ENCODE measurements at regions not wholly inside any gene's neighbourhood (a gene's known extent, or its start where the extent isn't known, plus 50 kb on each side); places are given as distances from the start of the nearest gene placed in this dataset.

- no peaks in the 10 kb centered on the region for H3K4me1 ChIP-seq (ENCODE audit: insufficient read depth, low read length)
- no CpG with 5 or more reads among the region's 5 CpGs for WGBS (ENCODE audit: extremely low coverage, insufficient read length, low lambda C conversion rate)
- no peaks in the 10 kb centered on the region for H3K79me1 ChIP-seq (ENCODE audit: insufficient read depth, low read depth, low read length, poor library complexity, severe bottlenecking)
- no peaks in the 10 kb centered on the region for H3K23me2 ChIP-seq (ENCODE audit: insufficient read length, low read depth, low read length, poor library complexity, severe bottlenecking)
- peaks cover 5 to 64% (median 21%) of the 10 kb centered on the region in 3 experiments; a peak in 5 of 7 replicates for H3K36me3 Mint-ChIP-seq (ENCODE audit: insufficient read depth in 1 of 3, low read depth in 3 of 3)
- no peak overlapping the region for H3K4me2 ChIP-seq (ENCODE audit: insufficient read depth, insufficient read length, low read length)
- no peak overlapping the region for H3K4me3 Mint-ChIP-seq
- no peak overlapping the region for H2AK5ac ChIP-seq (ENCODE audit: insufficient read length, low read length)
- no peak overlapping the region for H2BK120ac ChIP-seq (ENCODE audit: low read depth, low read length, poor library complexity, severe bottlenecking)
- H3K9ac ChIP-seq (ENCODE audit: extremely low read depth, insufficient read length, low read length): no peak overlapping the region
- no peak overlapping the region for H2BK5ac ChIP-seq (ENCODE audit: insufficient read length, low read length)
- peaks cover 22% of the 10 kb centered on the region; the same call in 1 of the 2 replicates for H3K27me3 ChIP-seq (ENCODE audit: insufficient read depth, low read length)
- no peak overlapping the region for H3K27ac ChIP-seq (ENCODE audit: insufficient read length, low read depth, low read length)
- peaks cover 100% of the 10 kb centered on the region for H3K27me3 Mint-ChIP-seq (ENCODE audit: low read depth)
- no peak overlapping the region for H2BK20ac ChIP-seq (ENCODE audit: low read depth, low read length, poor library complexity, severe bottlenecking)
- H2BK15ac ChIP-seq (ENCODE audit: low read depth, low read length): no peak overlapping the region
- no peak overlapping the region for H3K27ac Mint-ChIP-seq
- DNase-seq: no peak
- H3K14ac ChIP-seq (ENCODE audit: insufficient read depth, low read length): no peak overlapping the region
- H4K91ac ChIP-seq (ENCODE audit: insufficient read length, low read depth, low read length): no peak overlapping the region
- no peaks in the 10 kb centered on the region for H3K79me2 ChIP-seq (ENCODE audit: insufficient read depth, low read length)
- no peak for TF ChIP-seq CTCF (conservative IDR thresholded peaks at IDR 0.05)
- H3K18ac ChIP-seq (ENCODE audit: insufficient read length, low read depth, low read length): no peak overlapping the region
- H3K9me3 ChIP-seq (ENCODE audit: control insufficient read depth, low read depth, low read length): no peaks in the 10 kb centered on the region
- H3K23ac ChIP-seq (ENCODE audit: insufficient read length, low read depth, low read length): no peak overlapping the region
- no peak overlapping the region for H4K5ac ChIP-seq (ENCODE audit: insufficient read length, low read depth, low read length)
- H3K4me1 Mint-ChIP-seq: no peaks in the 10 kb centered on the region
- H3K4ac ChIP-seq (ENCODE audit: low read depth, low read length): no peak overlapping the region
- H4K8ac ChIP-seq (replicated peaks; ENCODE audit: insufficient read length, low read depth, low read length): no peak overlapping the region
- H2BK12ac ChIP-seq (ENCODE audit: insufficient read length, low read depth, low read length): no peak overlapping the region
- no peak overlapping the region for H3T11ph ChIP-seq (ENCODE audit: low read length)
- no peak overlapping the region for H3K56ac ChIP-seq (ENCODE audit: insufficient read length, low read depth, low read length)
- peaks cover 89 to 94% of the 10 kb centered on the region in 2 experiments for H3K9me3 Mint-ChIP-seq
- H4K20me1 ChIP-seq (ENCODE audit: control insufficient read depth, insufficient read depth, insufficient read length): no peaks in the 10 kb centered on the region
- H2AFZ ChIP-seq (ENCODE audit: low read length): no peak overlapping the region
Measured at GRCh38 chr19:27764186-27764804, 1448.7 kb downstream of the UQCRFS1 start.
